ENCODE measurements at regions not wholly inside any gene's neighbourhood (a gene's known extent, or its start where the extent isn't known, plus 50 kb on each side); places are given as distances from the start of the nearest gene placed in this dataset.
"Not testable (repeated sequence)": the region's sequence is repeated elsewhere in the genome, so short reads cannot be mapped to it uniquely, and the experiment has no call there.

DNA sequence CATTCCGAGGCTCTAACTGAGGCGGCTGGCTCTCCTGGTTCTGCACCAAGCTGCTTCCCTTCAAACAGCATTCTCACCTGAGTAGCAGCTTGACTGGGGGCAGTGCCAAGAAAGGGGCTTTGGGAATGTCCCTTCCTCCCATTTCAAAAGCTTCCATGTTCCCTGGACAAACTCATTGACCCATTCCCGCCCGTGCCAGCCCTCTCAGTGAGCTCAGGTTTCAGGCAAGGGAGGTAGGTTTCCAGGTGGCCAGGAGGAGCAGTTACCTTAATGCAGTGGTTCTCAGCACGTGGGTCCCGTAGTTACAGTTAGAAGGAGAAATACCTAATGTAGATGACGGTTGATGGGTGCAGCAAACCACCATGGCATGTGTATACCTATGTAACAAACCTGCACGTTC is 135.2 kb downstream of the ELOVL4 start:
- Histone ChIP-seq H3K9me3 (ENCODE audit: control insufficient read depth in 2 of 3, low read length in 3 of 3) (no peaks in the 10 kb centered on the region), H3K4me3 (ENCODE audit: low read length) (no peak overlapping the region), H3K4me1 (ENCODE audit: control insufficient read depth in 2 of 2, insufficient read depth in 2 of 2, low read length in 2 of 2) (no peaks in the 10 kb centered on the region), H3K36me3 (ENCODE audit: control insufficient read depth in 2 of 3, insufficient read depth in 3 of 3, low read length in 3 of 3) (no peaks in the 10 kb centered on the region), H3K27me3 (ENCODE audit: control insufficient read depth in 2 of 2, insufficient read depth in 2 of 2, low read length in 2 of 2) (no peaks in the 10 kb centered on the region), H3K27ac (ENCODE audit: low read depth, low read length) (no peak overlapping the region)
- DNase-seq (no peak), ATAC-seq (no peak)
- Mint-ChIP-seq H3K4me1 (no peaks in the 10 kb centered on the region), H3K27ac (no peak overlapping the region), H3K4me3 (no peak overlapping the region), H3K9me3 (peaks cover 0 to 2% (median 0%) of the 10 kb centered on the region in 11 donors), H3K27me3 (peaks cover 1 to 14% (median 9%) of the 10 kb centered on the region in 5 donors), H3K36me3 (no peaks in the 10 kb centered on the region)
- intact Hi-C loops (cut with micrococcal nuclease), result no loop called here
- ChIA-PET CTCF (interaction anchor here (0.7 kb wide), 1 partner anchor 241 kb away, joined by 3 read pairs; no protein-coding TSS in a partner anchor), POLR2A (no interaction called here)

- intact Hi-C loops (cut with micrococcal nuclease), result no loop called here
- ChIA-PET POLR2A (no interaction called here), CTCF (interaction anchor here (1.5 kb wide), 1 partner anchor 240 kb away, joined by 3 read pairs; no protein-coding TSS in a partner anchor)
- H3K4me1 Mint-ChIP-seq, result no peaks in the 10 kb centered on the region
- no peaks in the 10 kb centered on the region for H3K27me3 ChIP-seq (ENCODE audit: control insufficient read depth in 2 of 2, insufficient read depth in 2 of 2, low read length in 2 of 2)
- no peak overlapping the region for H3K27ac Mint-ChIP-seq
- H3K27ac ChIP-seq (ENCODE audit: low read depth, low read length), result no peak overlapping the region
- peaks cover 0 to 3% (median 0%) of the 10 kb centered on the region in 5 donors for H3K36me3 Mint-ChIP-seq
- ATAC-seq, result no peak
- no peaks in the 10 kb centered on the region for H3K36me3 ChIP-seq (ENCODE audit: control insufficient read depth in 2 of 3, insufficient read depth in 3 of 3, low read length in 3 of 3)
- H3K27me3 Mint-ChIP-seq, result peaks cover 0 to 11% (median 9%) of the 10 kb centered on the region in 5 donors
- no peak for DNase-seq
- no peak overlapping the region for H3K4me3 ChIP-seq (ENCODE audit: low read length)
- H3K4me3 Mint-ChIP-seq, result no peak overlapping the region
- no peaks in the 10 kb centered on the region for H3K4me1 ChIP-seq (ENCODE audit: control insufficient read depth in 2 of 2, insufficient read depth in 2 of 2, low read length in 2 of 2)
- H3K9me3 Mint-ChIP-seq, result peaks cover 0 to 4% (median 1%) of the 10 kb centered on the region in 11 donors
- no peaks in the 10 kb centered on the region for H3K9me3 ChIP-seq (ENCODE audit: control insufficient read depth in 2 of 3, low read length in 3 of 3)
Measured at GRCh38 chr6:79810871-79811270, 136.5 kb downstream of the ELOVL4 start.

DNA sequence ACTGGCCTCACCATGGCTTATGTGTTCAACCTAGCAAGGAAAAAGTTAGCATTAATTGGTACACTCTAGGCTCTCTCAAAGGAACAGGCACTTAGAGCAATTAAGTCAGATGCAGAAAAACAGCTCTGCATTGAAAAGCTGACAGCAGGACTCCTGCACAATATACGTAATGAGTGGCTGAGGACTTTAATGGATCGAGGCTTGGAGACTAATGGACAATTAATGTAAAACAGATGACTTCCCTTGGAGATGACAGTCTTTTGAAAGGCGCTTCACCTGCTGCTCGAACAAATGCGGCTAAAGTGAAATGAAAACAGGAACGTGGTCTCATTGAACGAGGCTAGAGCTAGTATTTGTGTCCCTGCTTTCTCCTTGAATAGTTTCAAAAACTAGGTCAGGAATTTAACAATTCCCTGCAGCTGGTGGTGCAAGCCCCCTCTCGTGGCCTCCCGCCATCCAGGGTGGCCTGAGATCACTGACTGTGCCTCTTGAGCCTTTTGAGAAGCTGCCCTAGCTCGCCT is 137.1 kb downstream of the ELOVL4 start:
- Histone ChIP-seq H3K4me1 (ENCODE audit: control insufficient read depth in 2 of 2, insufficient read depth in 2 of 2, low read length in 2 of 2) (no peaks in the 10 kb centered on the region), H3K36me3 (ENCODE audit: control insufficient read depth in 2 of 3, insufficient read depth in 3 of 3, low read length in 3 of 3) (no peaks in the 10 kb centered on the region), H3K4me3 (ENCODE audit: low read length) (no peak overlapping the region), H3K27me3 (ENCODE audit: control insufficient read depth in 2 of 2, insufficient read depth in 2 of 2, low read length in 2 of 2) (no peaks in the 10 kb centered on the region), H3K9me3 (ENCODE audit: control insufficient read depth in 2 of 3, low read length in 3 of 3) (no peaks in the 10 kb centered on the region), H3K27ac (ENCODE audit: low read depth, low read length) (no peak overlapping the region)
- Mint-ChIP-seq H3K27ac (no peak overlapping the region), H3K4me3 (no peak overlapping the region), H3K27me3 (peaks cover 5 to 17% (median 12%) of the 10 kb centered on the region in 5 donors), H3K36me3 (peaks cover 0 to 3% (median 0%) of the 10 kb centered on the region in 5 donors), H3K4me1 (no peaks in the 10 kb centered on the region), H3K9me3 (peaks cover 0 to 4% (median 2%) of the 10 kb centered on the region in 11 donors)
- ChIA-PET CTCF (interaction anchor here (0.7 to 1.5 kb wide), 2 partner anchors 57 to 239 kb away, joined by 3 to 4 read pairs; no protein-coding TSS in a partner anchor), POLR2A (no interaction called here)
- DNase-seq (no peak), ATAC-seq (no peak)
- intact Hi-C loops (cut with micrococcal nuclease), result no loop called here

DNA sequence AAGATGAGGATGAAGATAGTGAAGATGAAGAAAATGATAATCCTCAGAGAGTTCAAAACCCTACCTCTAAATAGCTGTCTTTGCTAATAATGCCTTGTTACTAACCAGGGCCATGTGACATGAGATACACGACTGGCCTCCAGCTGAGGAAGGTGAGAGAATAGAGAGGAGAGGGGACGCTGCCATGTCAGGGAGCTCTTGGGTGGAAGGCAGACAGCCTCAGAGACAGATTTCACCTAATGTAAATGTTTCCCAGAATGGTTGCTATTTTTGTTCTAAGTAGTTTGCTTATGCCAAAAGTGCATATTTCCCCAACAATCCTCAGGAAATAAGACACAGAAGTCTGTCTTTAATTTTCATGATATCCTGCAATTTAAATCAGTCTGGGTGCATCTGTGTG is 138.4 kb downstream of the ELOVL4 start:
- intact Hi-C loops (cut with micrococcal nuclease), result no loop called here
- Histone ChIP-seq H3K9me3 (ENCODE audit: control insufficient read depth in 2 of 3, low read length in 3 of 3) (no peaks in the 10 kb centered on the region), H3K27ac (ENCODE audit: low read depth, low read length) (no peak overlapping the region), H3K4me3 (ENCODE audit: low read length) (no peak overlapping the region), H3K36me3 (ENCODE audit: control insufficient read depth in 2 of 3, insufficient read depth in 3 of 3, low read length in 3 of 3) (no peaks in the 10 kb centered on the region), H3K27me3 (ENCODE audit: control insufficient read depth in 2 of 2, insufficient read depth in 2 of 2, low read length in 2 of 2) (no peaks in the 10 kb centered on the region), H3K4me1 (ENCODE audit: control insufficient read depth in 2 of 2, insufficient read depth in 2 of 2, low read length in 2 of 2) (no peaks in the 10 kb centered on the region)
- ChIA-PET POLR2A (no interaction called here), CTCF (no interaction called here)
- H3K9me3 Mint-ChIP-seq, result peaks cover 0 to 4% (median 2%) of the 10 kb centered on the region in 11 donors
- ATAC-seq (no peak), DNase-seq (no peak)
- H3K27me3 Mint-ChIP-seq, result peaks cover 6 to 22% (median 12%) of the 10 kb centered on the region in 5 donors
- H3K27ac Mint-ChIP-seq, result no peak overlapping the region
- no peaks in the 10 kb centered on the region for H3K4me1 Mint-ChIP-seq
- peaks cover 0 to 3% (median 0%) of the 10 kb centered on the region in 5 donors for H3K36me3 Mint-ChIP-seq
- H3K4me3 Mint-ChIP-seq, result no peak overlapping the region

DNA sequence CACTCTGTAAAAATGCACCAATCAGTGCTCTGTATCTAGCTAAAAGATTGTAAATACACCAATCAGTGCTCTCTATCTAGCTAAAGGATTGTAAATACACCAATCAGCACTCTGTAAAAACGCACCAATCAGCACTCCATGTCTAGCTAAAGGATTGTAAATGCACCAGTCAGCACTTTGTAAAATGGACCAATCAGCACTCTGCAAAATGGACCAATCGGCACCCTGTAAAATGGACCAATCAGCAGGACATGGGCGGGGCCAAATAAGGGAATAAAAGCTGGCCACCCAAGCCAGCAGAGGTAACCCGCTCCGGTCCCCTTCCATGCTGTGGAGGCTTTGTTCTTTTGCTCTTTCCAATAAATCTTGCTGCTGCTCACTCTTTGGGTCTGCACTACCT is 140.7 kb downstream of the ELOVL4 start:
- DNase-seq; H3K36me3 Mint-ChIP-seq; H3K27ac Mint-ChIP-seq; H3K9me3 Mint-ChIP-seq; H3K27ac ChIP-seq (ENCODE audit: low read depth, low read length); intact Hi-C loops (cut with micrococcal nuclease); H3K4me3 Mint-ChIP-seq; H3K4me1 Mint-ChIP-seq; CTCF ChIA-PET; H3K27me3 ChIP-seq (ENCODE audit: control insufficient read depth in 2 of 2, insufficient read depth in 2 of 2, low read length in 2 of 2); H3K4me3 ChIP-seq (ENCODE audit: low read length); POLR2A ChIA-PET; H3K9me3 ChIP-seq (ENCODE audit: control insufficient read depth in 2 of 3, low read length in 3 of 3); H3K36me3 ChIP-seq (ENCODE audit: control insufficient read depth in 2 of 3, insufficient read depth in 3 of 3, low read length in 3 of 3); H3K4me1 ChIP-seq (ENCODE audit: control insufficient read depth in 2 of 2, insufficient read depth in 2 of 2, low read length in 2 of 2); ATAC-seq: not testable (repeated sequence)
- H3K27me3 Mint-ChIP-seq, result peaks cover 6 to 35% (median 12%) of the 10 kb centered on the region in 5 donors

- Mint-ChIP-seq H3K36me3 (peaks cover 0 to 3% (median 0%) of the 10 kb centered on the region in 5 donors), H3K4me3 (no peak overlapping the region)
- no peaks in the 10 kb centered on the region for H3K36me3 ChIP-seq (ENCODE audit: control insufficient read depth in 2 of 3, insufficient read depth in 3 of 3, low read length in 3 of 3)
Measured at GRCh38 chr6:79804732-79805131, 142.6 kb downstream of the ELOVL4 start.

GRCh38 chr6:79803917-79804316 is 143.4 kb downstream of the ELOVL4 start:
- Mint-ChIP-seq H3K9me3 (peaks cover 0 to 4% (median 3%) of the 10 kb centered on the region in 11 donors), H3K27me3 (peaks cover 5 to 33% (median 12%) of the 10 kb centered on the region in 5 donors), H3K4me3 (no peak overlapping the region), H3K27ac (no peak overlapping the region), H3K36me3 (peaks cover 0 to 3% (median 0%) of the 10 kb centered on the region in 5 donors), H3K4me1 (no peaks in the 10 kb centered on the region)
- no peak for ATAC-seq
- no peak overlapping the region for H3K27ac ChIP-seq (ENCODE audit: low read depth, low read length)
- CTCF ChIA-PET, result no interaction called here
- H3K4me1 ChIP-seq (ENCODE audit: control insufficient read depth in 2 of 2, insufficient read depth in 2 of 2, low read length in 2 of 2), result no peaks in the 10 kb centered on the region
- H3K4me3 ChIP-seq (ENCODE audit: low read length), result no peak overlapping the region
- no peaks in the 10 kb centered on the region for H3K36me3 ChIP-seq (ENCODE audit: control insufficient read depth in 2 of 3, insufficient read depth in 3 of 3, low read length in 3 of 3)
- POLR2A ChIA-PET, result no interaction called here
- DNase-seq, result no peak
- H3K9me3 ChIP-seq (ENCODE audit: control insufficient read depth in 2 of 3, low read length in 3 of 3), result no peaks in the 10 kb centered on the region
- no peaks in the 10 kb centered on the region for H3K27me3 ChIP-seq (ENCODE audit: control insufficient read depth in 2 of 2, insufficient read depth in 2 of 2, low read length in 2 of 2)
- intact Hi-C loops (cut with micrococcal nuclease), result no loop called here

More at GRCh38 chr6:79804732-79805131, 142.6 kb downstream of the ELOVL4 start:
- no peak overlapping the region for H3K4me3 ChIP-seq (ENCODE audit: low read length)
- Mint-ChIP-seq H3K4me1 (no peaks in the 10 kb centered on the region), H3K27me3 (peaks cover 7 to 33% (median 12%) of the 10 kb centered on the region in 5 donors), H3K27ac (no peak overlapping the region), H3K9me3 (peaks cover 0 to 4% (median 3%) of the 10 kb centered on the region in 11 donors)
- no peak for ATAC-seq
- no peak overlapping the region for H3K27ac ChIP-seq (ENCODE audit: low read depth, low read length)
- ChIA-PET CTCF (no interaction called here), POLR2A (no interaction called here)
- no peaks in the 10 kb centered on the region for H3K9me3 ChIP-seq (ENCODE audit: control insufficient read depth in 2 of 3, low read length in 3 of 3)
- no peaks in the 10 kb centered on the region for H3K27me3 ChIP-seq (ENCODE audit: control insufficient read depth in 2 of 2, insufficient read depth in 2 of 2, low read length in 2 of 2)
- H3K4me1 ChIP-seq (ENCODE audit: control insufficient read depth in 2 of 2, insufficient read depth in 2 of 2, low read length in 2 of 2), result no peaks in the 10 kb centered on the region
- intact Hi-C loops (cut with micrococcal nuclease), result no loop called here
- no peak for DNase-seq
